ENCODE measurements at regions not wholly inside any gene's neighbourhood (a gene's known extent, or its start where the extent isn't known, plus 50 kb on each side); places are given as distances from the start of the nearest gene placed in this dataset.

DNA sequence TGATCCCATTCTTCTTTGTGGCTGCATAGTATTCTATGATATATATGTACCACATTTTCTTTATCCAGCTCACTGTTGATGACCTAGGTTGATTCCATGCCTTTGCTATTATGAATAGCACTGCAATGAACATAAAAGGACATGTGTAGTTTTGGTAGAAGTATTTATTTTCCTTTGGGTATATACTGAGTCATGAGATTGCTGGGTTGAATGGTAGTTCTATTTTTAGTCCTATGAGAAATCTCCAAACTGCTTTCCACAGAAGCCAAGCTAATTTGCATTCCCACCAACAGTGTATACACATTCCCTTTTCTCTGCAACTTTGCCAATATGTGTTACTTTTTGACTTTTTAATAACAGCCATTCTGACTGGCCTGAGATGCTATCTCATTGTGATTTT, 278.3 kb downstream of the PCDH18 start:
- no peaks in the 10 kb centered on the region for H3K4me1 ChIP-seq
- intact Hi-C loops (cut with DNase I): no loop called here
- H3K27ac ChIP-seq: no peak overlapping the region
- no peaks in the 10 kb centered on the region for H3K36me3 ChIP-seq
- H3K27me3 ChIP-seq: no peaks in the 10 kb centered on the region
- no peak for TF ChIP-seq POLR2A (IDR thresholded peaks at IDR 0.05)
- H3K9me3 ChIP-seq: no peaks in the 10 kb centered on the region
- no peak for DNase-seq
- no peak overlapping the region for H3K4me3 ChIP-seq (replicated peaks in 1 of 3)

DNA sequence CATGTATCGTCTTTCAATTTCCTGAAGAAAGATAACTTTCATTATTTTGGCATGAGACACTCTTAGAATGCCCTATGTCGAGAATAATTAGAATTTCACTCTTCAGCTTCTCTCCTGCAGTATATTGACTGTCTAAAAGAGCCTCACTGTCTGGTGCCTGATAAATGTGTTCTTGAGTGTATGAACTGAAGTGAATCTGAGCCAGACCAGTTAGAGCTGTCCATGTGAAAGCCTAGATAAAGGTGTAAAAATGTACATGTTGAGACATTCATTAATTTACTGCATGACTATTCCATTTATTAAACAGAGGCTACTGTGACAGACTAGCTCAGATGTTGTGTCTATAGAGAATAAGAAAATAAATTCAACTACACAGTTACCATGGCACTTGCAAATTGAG, 283.2 kb downstream of the PCDH18 start:
- H3K9me3 ChIP-seq: no peaks in the 10 kb centered on the region
- H3K27ac ChIP-seq: no peak overlapping the region
- no peaks in the 10 kb centered on the region for H3K27me3 ChIP-seq
- 82 to 84% methylated on average over 2 of the region's 2 CpGs for WGBS, 2 donors
- DNase-seq: no peak
- TF ChIP-seq, protein P1, sequence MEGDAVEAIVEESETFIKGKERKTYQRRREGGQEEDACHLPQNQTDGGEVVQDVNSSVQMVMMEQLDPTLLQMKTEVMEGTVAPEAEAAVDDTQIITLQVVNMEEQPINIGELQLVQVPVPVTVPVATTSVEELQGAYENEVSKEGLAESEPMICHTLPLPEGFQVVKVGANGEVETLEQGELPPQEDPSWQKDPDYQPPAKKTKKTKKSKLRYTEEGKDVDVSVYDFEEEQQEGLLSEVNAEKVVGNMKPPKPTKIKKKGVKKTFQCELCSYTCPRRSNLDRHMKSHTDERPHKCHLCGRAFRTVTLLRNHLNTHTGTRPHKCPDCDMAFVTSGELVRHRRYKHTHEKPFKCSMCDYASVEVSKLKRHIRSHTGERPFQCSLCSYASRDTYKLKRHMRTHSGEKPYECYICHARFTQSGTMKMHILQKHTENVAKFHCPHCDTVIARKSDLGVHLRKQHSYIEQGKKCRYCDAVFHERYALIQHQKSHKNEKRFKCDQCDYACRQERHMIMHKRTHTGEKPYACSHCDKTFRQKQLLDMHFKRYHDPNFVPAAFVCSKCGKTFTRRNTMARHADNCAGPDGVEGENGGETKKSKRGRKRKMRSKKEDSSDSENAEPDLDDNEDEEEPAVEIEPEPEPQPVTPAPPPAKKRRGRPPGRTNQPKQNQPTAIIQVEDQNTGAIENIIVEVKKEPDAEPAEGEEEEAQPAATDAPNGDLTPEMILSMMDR (IDR thresholded peaks at IDR 0.05): no peak
- no peak for TF ChIP-seq POLR2A (IDR thresholded peaks at IDR 0.05)
- no peaks in the 10 kb centered on the region for H3K36me3 ChIP-seq
- intact Hi-C loops (cut with DNase I): no loop called here
- H3K4me3 ChIP-seq (replicated peaks in 1 of 3): no peak overlapping the region
- H3K4me1 ChIP-seq: no peaks in the 10 kb centered on the region

DNA sequence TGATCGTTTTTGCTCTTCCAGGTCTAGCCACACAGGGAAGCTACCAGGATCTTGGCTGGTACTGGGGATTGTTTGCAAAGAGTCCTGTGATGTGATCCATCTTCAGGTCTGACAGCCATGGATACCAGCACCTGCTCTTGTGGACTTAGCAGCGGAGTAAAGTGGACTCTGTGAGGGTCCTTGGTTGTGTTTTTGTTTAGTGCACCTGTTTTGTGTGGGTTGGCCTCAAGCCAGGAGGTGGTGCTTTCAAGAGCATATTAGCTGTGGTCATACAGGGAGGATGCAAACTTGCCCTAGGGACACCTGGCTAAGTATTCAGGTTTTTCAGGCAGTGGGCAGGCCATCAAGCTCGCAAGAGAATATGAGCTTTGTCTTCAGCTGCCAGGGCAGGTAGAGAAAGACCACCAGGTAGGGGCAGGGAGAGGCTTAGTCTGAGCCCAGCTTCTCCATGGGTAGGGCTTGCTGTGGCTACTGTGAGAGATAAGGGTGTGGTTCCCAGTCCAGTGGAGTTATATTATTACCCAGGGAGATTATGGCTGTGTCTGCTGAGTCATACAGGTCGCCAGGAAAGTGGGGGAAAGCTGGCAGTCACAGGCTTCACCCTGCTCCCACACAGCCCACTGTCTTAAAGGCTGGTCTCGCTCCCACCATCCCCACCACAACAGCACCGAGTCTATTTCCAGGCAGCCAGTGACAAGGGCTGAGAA, 293.7 kb downstream of the PCDH18 start:
- no peak overlapping the region for H3K4me3 ChIP-seq (replicated peaks in 1 of 3)
- H3K4me1 ChIP-seq: no peaks in the 10 kb centered on the region
- intact Hi-C loops (cut with DNase I): no loop called here
- no peak overlapping the region for H3K27ac ChIP-seq
- 52 to 73% methylated on average over 4 to 6 of the region's 6 CpGs for WGBS, 2 donors
- DNase-seq: no peak
- TF ChIP-seq, protein P1 (IDR thresholded peaks at IDR 0.05): no peak
- no peak for TF ChIP-seq POLR2A (IDR thresholded peaks at IDR 0.05)
- no peaks in the 10 kb centered on the region for H3K27me3 ChIP-seq
- H3K36me3 ChIP-seq: no peaks in the 10 kb centered on the region
- no peaks in the 10 kb centered on the region for H3K9me3 ChIP-seq

DNA sequence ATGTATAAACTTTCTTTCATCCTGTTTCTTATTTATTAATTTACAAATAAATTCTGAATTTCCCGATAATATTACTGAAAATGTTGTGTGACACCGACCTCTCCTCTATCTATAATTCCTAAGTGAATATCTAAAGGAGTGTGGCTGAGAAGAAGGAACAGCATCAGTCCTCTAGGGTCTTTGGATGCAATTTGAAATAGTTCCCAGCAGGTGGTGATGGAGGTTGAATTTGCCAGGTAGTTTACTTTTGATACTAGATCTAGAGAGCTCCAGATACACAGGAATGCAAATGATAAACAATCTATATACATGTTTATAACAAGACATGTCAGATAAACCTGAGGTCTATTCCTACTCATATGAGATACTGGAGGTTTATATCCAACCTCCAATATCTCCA, 305.4 kb downstream of the PCDH18 start:
- Histone ChIP-seq H3K4me3 (replicated peaks in 1 of 3) (no peak overlapping the region), H3K4me1 (no peaks in the 10 kb centered on the region), H3K9me3 (no peaks in the 10 kb centered on the region), H3K27ac (no peak overlapping the region), H3K36me3 (no peaks in the 10 kb centered on the region), H3K27me3 (no peaks in the 10 kb centered on the region)
- no peak for DNase-seq
- no peak for TF ChIP-seq POLR2A (IDR thresholded peaks at IDR 0.05)
- TF ChIP-seq, protein P1 (IDR thresholded peaks at IDR 0.05): peak in 3 of 6 experiments; percentile 28 to 41 (median 37)
- 61 to 62% methylated on average over 2 of the region's 2 CpGs for WGBS, 2 donors
- intact Hi-C loops (cut with DNase I): no loop called here

DNA sequence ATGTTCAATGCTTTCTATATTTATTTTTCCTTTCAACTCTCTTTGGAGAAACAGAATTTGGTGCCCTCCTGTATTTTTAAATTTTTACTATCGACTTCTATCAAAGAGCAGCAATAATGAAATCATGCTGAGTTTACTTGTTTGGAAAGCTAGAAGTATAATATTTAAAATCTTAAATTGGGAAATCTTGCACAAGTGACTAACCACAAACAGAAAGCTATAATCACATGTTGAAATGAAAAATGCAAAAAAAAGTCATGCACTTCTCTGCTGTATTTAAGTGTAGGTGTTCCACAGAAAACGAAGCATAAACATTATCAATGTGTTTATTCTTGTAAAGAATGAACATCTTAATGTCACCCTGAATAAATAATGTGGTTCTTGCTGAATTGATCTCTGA, 306.1 kb downstream of the PCDH18 start:
- no peaks in the 10 kb centered on the region for H3K4me1 ChIP-seq
- TF ChIP-seq, protein P1 (IDR thresholded peaks at IDR 0.05): no peak
- no peak for TF ChIP-seq POLR2A (IDR thresholded peaks at IDR 0.05)
- 85 to 89% methylated on average over 2 of the region's 2 CpGs for WGBS, 2 donors
- H3K9me3 ChIP-seq: no peaks in the 10 kb centered on the region
- H3K27me3 ChIP-seq: no peaks in the 10 kb centered on the region
- DNase-seq: no peak
- intact Hi-C loops (cut with DNase I): no loop called here
- H3K4me3 ChIP-seq (replicated peaks in 1 of 3): no peak overlapping the region
- no peaks in the 10 kb centered on the region for H3K36me3 ChIP-seq
- no peak overlapping the region for H3K27ac ChIP-seq
